ENCODE measurements at regions not wholly inside any gene's neighbourhood (a gene's known extent, or its start where the extent isn't known, plus 50 kb on each side); places are given as distances from the start of the nearest gene placed in this dataset.
A peak's percentile ranks its signal among the peaks of the same experiment; 100 is the strongest.

- DNase-seq = no peak
Measured at GRCh38 chr20:57794600-57795341, 85.0 kb upstream of the PMEPA1 start.

DNA sequence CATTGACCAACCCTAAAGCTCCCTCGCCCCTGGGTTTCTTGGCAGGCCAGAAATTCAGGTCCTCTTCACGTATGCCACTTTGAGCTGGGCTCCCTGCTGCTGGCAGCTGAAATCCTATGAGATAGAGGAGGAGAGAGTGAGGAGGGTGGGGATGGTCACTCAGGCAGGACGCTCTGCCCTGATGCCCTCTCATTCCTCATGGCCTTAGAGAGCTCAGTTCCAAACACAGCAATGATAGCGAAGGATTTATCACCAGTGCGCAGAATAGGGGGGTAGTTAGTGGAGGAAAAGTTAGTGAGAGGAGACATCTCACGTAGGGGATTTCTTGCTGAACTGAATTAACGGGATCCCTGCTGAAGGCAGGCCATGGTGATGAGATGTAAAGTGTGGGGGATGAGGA, 84.2 kb upstream of the PMEPA1 start:
- no peak for DNase-seq

DNA sequence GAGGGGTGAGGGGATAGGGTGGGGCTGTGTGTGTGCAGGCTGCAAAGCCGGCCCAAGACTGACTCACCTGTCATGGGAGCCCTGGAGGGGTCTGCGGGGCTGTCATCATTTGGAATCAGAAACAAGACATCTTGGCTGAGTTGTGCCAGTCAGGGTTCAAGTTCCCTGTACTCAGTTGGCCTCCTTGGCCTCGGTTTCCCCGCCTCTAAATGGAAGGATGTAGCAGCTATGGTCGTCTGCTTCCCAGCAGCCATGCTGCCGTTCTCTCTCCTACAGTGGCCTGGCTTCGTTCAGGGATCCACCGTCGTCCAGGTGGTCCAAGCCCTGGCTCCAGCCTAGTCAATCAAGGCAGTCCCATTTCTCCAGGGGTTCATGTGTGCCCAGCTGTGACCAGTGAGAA, 83.6 kb upstream of the PMEPA1 start:
- no peak for DNase-seq

DNA sequence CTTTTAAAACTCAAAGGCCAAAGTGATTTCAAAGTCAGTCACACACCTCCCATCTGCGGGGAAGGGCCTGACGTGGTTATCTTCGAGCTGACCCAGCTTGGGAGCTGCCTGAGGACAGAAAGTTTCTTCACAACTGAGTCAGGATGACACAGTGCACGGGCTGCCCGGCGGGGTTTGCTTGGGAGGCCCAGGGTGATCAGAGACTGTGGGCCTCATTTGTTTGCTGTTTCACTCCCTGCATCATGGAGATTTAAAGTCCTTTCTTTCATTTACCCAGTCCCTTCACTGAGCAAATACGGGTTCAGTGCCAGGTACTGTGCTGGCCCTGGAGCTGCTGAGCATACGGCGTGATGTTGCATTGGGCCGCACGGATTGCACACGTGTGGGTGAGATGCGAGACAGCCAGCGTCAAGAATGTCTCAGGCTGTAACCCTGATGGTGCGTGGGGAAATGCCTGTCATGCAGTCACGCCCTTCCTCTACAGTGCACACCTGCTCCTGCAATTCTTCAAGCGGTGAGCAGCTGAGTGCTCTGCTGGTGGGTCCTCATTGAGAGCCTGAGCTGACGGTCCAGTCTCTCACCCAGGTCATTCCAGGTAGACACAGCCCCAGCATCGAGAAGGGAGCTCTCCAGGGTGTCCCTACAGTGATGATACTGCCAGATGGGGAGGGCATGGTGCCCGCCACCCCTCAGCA, 82.7 kb upstream of the PMEPA1 start:
- DNase-seq = no peak

DNA sequence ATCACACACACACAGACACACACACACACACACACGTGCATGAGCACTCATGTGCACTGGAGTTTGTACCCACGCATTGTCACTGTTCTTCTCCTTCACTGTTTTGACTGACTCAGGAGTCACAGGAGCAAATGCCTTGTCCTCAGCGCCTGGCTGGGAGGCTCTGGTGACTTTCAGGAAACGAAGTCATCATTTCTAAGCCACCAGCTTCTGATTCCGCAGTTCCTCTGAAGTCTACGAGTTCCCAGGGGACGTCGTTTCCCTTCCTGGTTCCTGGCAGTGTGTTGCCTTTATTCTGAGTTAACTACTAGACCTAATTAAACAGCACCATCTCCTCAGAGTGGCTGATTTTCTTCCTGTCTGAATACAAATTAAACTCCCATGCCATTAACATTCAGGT, 82.2 kb upstream of the PMEPA1 start:
- no peak for DNase-seq

- no peak for DNase-seq
Measured at GRCh38 chr20:57791178-57791962, 81.6 kb upstream of the PMEPA1 start.

GRCh38 chr20:57790176-57790575, 80.4 kb upstream of the PMEPA1 start:
- no peak for DNase-seq

- no peak for DNase-seq
Measured at GRCh38 chr20:57788936-57789613, 79.3 kb upstream of the PMEPA1 start.

DNA sequence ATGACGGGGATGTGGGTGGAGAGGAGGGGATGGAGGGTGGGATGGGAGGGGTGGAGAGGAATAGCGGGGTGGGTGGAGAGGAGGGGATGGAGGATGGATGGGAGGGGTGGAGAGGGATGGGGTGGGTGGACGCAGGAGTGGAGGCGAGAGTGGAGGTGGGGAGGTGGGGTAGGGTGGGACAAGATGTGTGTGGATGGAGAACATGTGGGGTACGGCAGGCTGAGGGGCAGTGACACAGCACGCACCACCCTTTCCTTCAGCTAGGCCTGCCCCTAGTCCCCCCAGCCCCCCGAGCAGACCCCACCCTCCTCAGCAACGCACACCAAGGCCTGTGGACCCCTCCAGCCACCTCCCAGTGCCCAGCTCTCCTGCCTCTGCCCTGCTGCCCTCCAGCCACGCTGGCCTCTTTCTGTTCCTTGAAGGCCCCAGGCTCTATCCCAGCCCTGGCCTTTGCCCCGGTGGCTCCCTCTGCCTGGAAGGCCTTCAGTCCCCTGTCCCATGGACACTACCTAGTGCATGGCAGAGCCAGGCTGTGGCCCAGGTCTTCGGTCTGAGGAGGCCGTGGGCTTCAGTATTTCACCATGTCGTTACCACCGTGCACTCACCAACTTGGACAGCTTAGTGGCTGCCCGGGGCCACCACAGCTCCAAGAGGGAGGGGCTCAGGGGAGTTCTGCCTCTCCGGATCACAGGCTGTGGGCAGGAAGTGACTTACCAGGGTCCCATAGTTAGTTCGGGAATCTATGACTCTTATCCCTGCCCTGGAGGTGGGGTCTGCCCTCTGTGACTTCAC, 78.4 kb upstream of the PMEPA1 start:
- no peak for DNase-seq

DNA sequence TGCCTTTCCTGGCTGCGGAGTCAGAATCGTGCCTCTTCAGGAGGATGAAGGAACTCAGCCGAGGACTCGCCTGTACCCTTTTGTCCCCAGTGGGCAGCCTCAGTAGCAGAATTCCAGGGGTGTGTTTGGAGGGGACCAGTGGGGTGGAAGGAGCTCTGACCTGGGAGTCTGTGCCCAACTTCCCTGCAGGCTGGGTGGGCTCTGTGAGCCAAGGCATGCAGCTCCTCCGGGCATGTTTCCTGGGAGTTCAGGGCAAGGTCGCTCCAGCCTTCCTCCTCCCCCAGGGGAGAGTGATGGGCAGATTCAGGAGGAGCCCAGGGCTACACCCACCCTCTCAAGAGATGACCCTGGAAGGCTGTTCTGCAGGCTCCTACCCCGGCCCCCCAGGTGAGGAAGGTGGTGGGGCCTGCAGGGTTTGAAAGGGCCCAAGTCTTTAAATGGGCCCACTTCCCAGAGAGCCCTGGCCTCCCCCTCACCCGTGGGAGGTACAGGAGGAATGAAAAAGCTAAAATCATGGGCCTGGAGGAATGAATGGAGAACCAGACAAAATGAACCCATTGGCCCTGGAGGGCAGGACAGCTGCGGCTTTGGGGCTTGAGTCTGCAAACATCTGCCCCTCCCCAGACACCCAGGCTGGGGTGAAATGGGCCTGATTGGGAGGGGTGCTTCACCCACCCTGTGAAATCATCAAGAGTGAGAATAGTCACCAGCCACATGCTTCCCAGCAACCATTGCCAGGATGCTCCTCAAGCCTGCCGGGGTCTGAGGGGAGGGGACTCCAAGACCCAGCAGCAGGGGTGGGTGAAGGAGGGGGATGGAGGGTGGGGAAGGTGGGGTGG, 77.6 kb upstream of the PMEPA1 start:
- no peak for DNase-seq

GRCh38 chr20:57786304-57786932, 76.6 kb upstream of the PMEPA1 start:
- peak; percentile 1 for DNase-seq

GRCh38 chr20:57785720-57786119, 75.9 kb upstream of the PMEPA1 start:
- no peak for DNase-seq

- no peak for DNase-seq
Measured at GRCh38 chr20:57785061-57785460, 75.2 kb upstream of the PMEPA1 start.

GRCh38 chr20:57783956-57784837, 74.4 kb upstream of the PMEPA1 start:
- no peak for DNase-seq

GRCh38 chr20:57783196-57783595, 73.4 kb upstream of the PMEPA1 start:
- no peak for DNase-seq

DNA sequence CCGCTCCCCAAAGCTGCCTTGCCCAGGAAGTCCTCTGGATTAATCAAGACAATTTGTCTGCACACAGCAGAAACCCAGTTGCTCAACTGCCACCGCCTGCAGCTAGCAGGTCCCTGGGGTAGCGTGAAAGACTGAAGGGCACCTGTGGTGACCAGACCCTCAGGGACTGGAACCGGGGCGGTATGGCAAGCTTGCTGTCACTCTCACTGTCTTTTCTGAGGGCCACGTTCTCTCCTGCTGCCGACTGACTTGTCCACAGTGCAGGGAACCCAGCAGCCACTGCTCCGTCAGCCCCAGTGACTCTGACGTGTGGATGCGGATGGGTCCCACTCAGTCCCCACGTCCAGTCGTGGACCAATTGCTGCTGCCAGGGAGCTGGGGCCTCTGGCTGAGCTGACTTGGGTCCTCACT, 72.8 kb upstream of the PMEPA1 start:
- DNase-seq = no peak

GRCh38 chr20:57781901-57782300, 72.1 kb upstream of the PMEPA1 start:
- DNase-seq = no peak

- DNase-seq = no peak
Measured at GRCh38 chr20:57780906-57781305, 71.1 kb upstream of the PMEPA1 start.

- DNase-seq = no peak
Measured at GRCh38 chr20:57780398-57780797, 70.6 kb upstream of the PMEPA1 start.

Measured in CD4-positive, alpha-beta T cell treated with Interleukin-17A for 1 hour (primary cell).